H9 (cell line): ENCODE measurements at regions not wholly inside any gene's neighbourhood (a gene's known extent, or its start where the extent isn't known, plus 50 kb on each side); places are given as distances from the start of the nearest gene placed in this dataset.

Experiments used
- DNase-seq: peaks from one replicate; pipeline ENCODE4 v3.0.0-alpha.2; 2017
- H2AFZ ChIP-seq: one replicate; pipeline ENCODE4 v1.6.1; 2013; ENCODE audit warnings: mild to moderate bottlenecking, low read length, control low read depth, moderate library complexity
- H2AK5ac ChIP-seq: 2 replicates; pipeline ENCODE4 v1.6.1; 2013; ENCODE audit warnings: low read length, control low read depth, mixed read lengths; ENCODE audit not compliant: insufficient read length
- H2BK120ac ChIP-seq: one replicate; pipeline ENCODE4 v1.6.1; 2013; ENCODE audit warnings: low read depth, mild to moderate bottlenecking, low read length, control low read depth, inconsistent platforms; ENCODE audit not compliant: poor library complexity, severe bottlenecking
- H2BK12ac ChIP-seq: 2 replicates; pipeline ENCODE4 v1.6.1; 2013; ENCODE audit warnings: low read length, control low read depth, mixed read lengths, low read depth; ENCODE audit not compliant: insufficient read length
- H2BK15ac ChIP-seq: 2 replicates; pipeline ENCODE4 v1.6.1; 2013; ENCODE audit warnings: low read depth, low read length, control low read depth
- H2BK20ac ChIP-seq: one replicate; pipeline ENCODE4 v1.6.1; 2013; ENCODE audit warnings: low read depth, mild to moderate bottlenecking, low read length, control low read depth, inconsistent platforms; ENCODE audit not compliant: poor library complexity, severe bottlenecking
- H2BK5ac ChIP-seq: 2 replicates; pipeline ENCODE4 v1.6.1; 2013; ENCODE audit warnings: low read length, control low read depth, mixed read lengths; ENCODE audit not compliant: insufficient read length
- H3K14ac ChIP-seq: 2 replicates; pipeline ENCODE4 v1.6.1; 2013; ENCODE audit warnings: low read length, control low read depth; ENCODE audit not compliant: insufficient read depth
- H3K18ac ChIP-seq: 2 replicates; pipeline ENCODE4 v1.6.1; 2013; ENCODE audit warnings: low read depth, mild to moderate bottlenecking, mixed read lengths, low read length, control low read depth; ENCODE audit not compliant: insufficient read length
- H3K23ac ChIP-seq: 2 replicates; pipeline ENCODE4 v1.6.1; 2013; ENCODE audit warnings: low read length, control low read depth, mixed read lengths, low read depth; ENCODE audit not compliant: insufficient read length
- H3K23me2 ChIP-seq: 2 replicates; pipeline ENCODE4 v1.6.1; 2013; ENCODE audit warnings: low read depth, mild to moderate bottlenecking, mixed read lengths, low read length, control low read depth; ENCODE audit not compliant: insufficient read length, poor library complexity, severe bottlenecking
- H3K27ac ChIP-seq: 2 replicates; pipeline ENCODE4 v1.5.1; 2013; ENCODE audit warnings: low read length, control low read depth, mixed read lengths, low read depth; ENCODE audit not compliant: insufficient read length
- H3K27me3 ChIP-seq: 2 replicates; pipeline ENCODE4 v1.6.1; 2013; ENCODE audit warnings: low read length, control low read depth, inconsistent platforms; ENCODE audit not compliant: insufficient read depth
- H3K4ac ChIP-seq: 2 replicates; pipeline ENCODE4 v1.6.1; 2013; ENCODE audit warnings: low read depth, mild to moderate bottlenecking, control low read depth, inconsistent platforms, low read length, moderate library complexity
- H3K4me1 ChIP-seq: 2 replicates; pipeline ENCODE4 v1.6.1; 2013; ENCODE audit warnings: low read length, control low read depth, inconsistent platforms; ENCODE audit not compliant: insufficient read depth
- H3K4me2 ChIP-seq: 2 replicates; pipeline ENCODE4 v1.6.1; 2013; ENCODE audit warnings: low read length, control low read depth, mixed read lengths; ENCODE audit not compliant: insufficient read length, insufficient read depth
- H3K56ac ChIP-seq: 2 replicates; pipeline ENCODE4 v1.6.1; 2013; ENCODE audit warnings: low read depth, mild to moderate bottlenecking, mixed read lengths, low read length, control low read depth; ENCODE audit not compliant: insufficient read length
- H3K79me1 ChIP-seq: 2 replicates; pipeline ENCODE4 v1.6.1; 2013; ENCODE audit warnings: low read depth, mild to moderate bottlenecking, moderate library complexity, low read length, control low read depth, inconsistent platforms; ENCODE audit not compliant: insufficient read depth, poor library complexity, severe bottlenecking
- H3K79me2 ChIP-seq: 2 replicates; pipeline ENCODE4 v1.6.1; 2013; ENCODE audit warnings: low read length, control low read depth, inconsistent platforms; ENCODE audit not compliant: insufficient read depth
- H3K9ac ChIP-seq: 2 replicates; pipeline ENCODE4 v1.6.1; 2013; ENCODE audit warnings: low read length, control low read depth, mixed read lengths; ENCODE audit not compliant: insufficient read length; ENCODE audit errors: extremely low read depth
- H3K9me3 ChIP-seq: one replicate; pipeline ENCODE4 v1.6.1; 2013; ENCODE audit warnings: low read depth, low read length, inconsistent platforms; ENCODE audit not compliant: control insufficient read depth
- H3T11ph ChIP-seq: one replicate; pipeline ENCODE4 v1.6.1; 2013; ENCODE audit warnings: mild to moderate bottlenecking, low read length, control low read depth, inconsistent platforms
- H4K20me1 ChIP-seq: one replicate; pipeline ENCODE4 v1.6.1; 2013; ENCODE audit not compliant: control insufficient read depth, insufficient read length, insufficient read depth
- H4K5ac ChIP-seq: 2 replicates; pipeline ENCODE4 v1.6.1; 2013; ENCODE audit warnings: low read depth, mild to moderate bottlenecking, mixed read lengths, low read length, control low read depth; ENCODE audit not compliant: insufficient read length
- H4K8ac ChIP-seq: replicated peaks from 2 replicates; pipeline ENCODE4 v1.6.1; 2013; ENCODE audit warnings: low read length, control low read depth, mixed read lengths, low read depth; ENCODE audit not compliant: insufficient read length
- H4K91ac ChIP-seq: 2 replicates; pipeline ENCODE4 v1.6.1; 2013; ENCODE audit warnings: low read depth, mild to moderate bottlenecking, moderate library complexity, mixed read lengths, low read length, control low read depth; ENCODE audit not compliant: insufficient read length
- H3K27ac Mint-ChIP-seq, 3 experiments: 2 replicates in 2 of 3; 3 replicates in 1 of 3; pipeline ENCODE4 v1.8.0; 2020 to 2021; ENCODE audit warnings: mixed read lengths in 3 of 3, mild to moderate bottlenecking in 1 of 3, moderate library complexity in 1 of 3
- H3K27me3 Mint-ChIP-seq: 2 replicates; pipeline ENCODE4 v1.8.0; 2021; ENCODE audit warnings: low read depth, mild to moderate bottlenecking, moderate library complexity, mixed read lengths
- H3K36me3 Mint-ChIP-seq, 3 experiments: 2 replicates in 2 of 3; 3 replicates in 1 of 3; pipeline ENCODE4 v1.8.0; 2020 to 2021; ENCODE audit warnings: low read depth in 3 of 3, mixed read lengths in 3 of 3; ENCODE audit not compliant: insufficient read depth in 1 of 3
- H3K4me1 Mint-ChIP-seq, 2 experiments: 2 replicates each; pipeline ENCODE4 v1.8.0; 2020; ENCODE audit warnings: mixed read lengths in 2 of 2
- H3K4me3 Mint-ChIP-seq, 2 experiments: 2 replicates in 1 of 2; 3 replicates in 1 of 2; pipeline ENCODE4 v1.8.0; 2020 to 2021; ENCODE audit warnings: mild to moderate bottlenecking in 2 of 2, mixed read lengths in 2 of 2, moderate library complexity in 1 of 2
- H3K9me3 Mint-ChIP-seq, 2 experiments: 2 replicates in 1 of 2; 3 replicates in 1 of 2; pipeline ENCODE4 v1.8.0; 2020; ENCODE audit warnings: mild to moderate bottlenecking in 2 of 2, mixed read lengths in 2 of 2, moderate library complexity in 1 of 2
- WGBS: extraction: QIAGEN DNeasy Blood & Tissue Kit; methylation state at CpG from one replicate; pipeline ENCODE4 v1.1.7; 2013; ENCODE audit warnings: missing lambda C conversion rate, low lambda C conversion rate, mixed read lengths; ENCODE audit not compliant: insufficient read length; ENCODE audit errors: extremely low coverage; 5-methylcytosine and 5-hydroxymethylcytosine counted together
- TF ChIP-seq, protein P1 (sequence below): fragments of 200-600 bp; sonication (generic); conservative IDR thresholded peaks from 3 replicates; pipeline ENCODE4 v1.8.0; 2021; ENCODE audit warnings: antibody characterized with exemption, mild to moderate bottlenecking

DNA sequence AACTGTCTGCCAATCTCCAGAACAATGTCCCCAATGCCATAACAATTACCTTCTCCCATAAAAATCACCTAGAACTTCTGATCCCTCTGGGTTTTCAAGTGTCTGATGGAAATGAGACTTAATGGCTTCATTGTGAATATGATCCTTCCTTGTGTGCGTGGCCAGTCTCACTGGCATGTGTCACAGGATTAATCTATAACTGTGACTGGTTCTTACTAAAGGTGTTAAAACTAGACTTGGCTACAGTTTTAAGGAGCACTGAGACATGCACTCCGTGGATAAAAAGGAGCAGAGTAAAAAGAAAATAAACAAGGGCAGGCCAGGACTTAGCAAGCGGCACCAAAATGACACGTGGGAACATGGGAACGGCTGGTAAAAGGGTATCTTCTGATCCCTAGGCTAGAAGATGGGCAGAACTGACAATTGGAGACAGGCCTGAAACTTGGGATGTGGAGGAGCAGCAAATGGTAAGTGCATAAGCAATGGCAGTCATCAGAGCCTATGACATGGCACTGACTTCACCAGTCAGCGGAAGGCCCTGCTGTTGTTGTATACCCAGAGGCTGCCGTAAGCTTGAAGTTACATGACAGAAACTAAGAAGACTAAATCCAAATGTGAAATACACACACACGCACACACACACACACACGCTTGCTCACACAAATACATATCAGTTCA is 256.6 kb upstream of the NOCT start:
- Histone ChIP-seq H2AFZ (no peak overlapping the region), H4K91ac (no peak overlapping the region)
- no CpG with 5 or more reads among the region's 9 CpGs for WGBS

More for the DNA sequence above, 256.6 kb upstream of the NOCT start:
- no peak overlapping the region for H3K14ac ChIP-seq
- no peak overlapping the region for H3K4ac ChIP-seq
- H4K8ac ChIP-seq = no peak overlapping the region
- H4K20me1 ChIP-seq = no peaks in the 10 kb centered on the region
- no peaks in the 10 kb centered on the region for H3K23me2 ChIP-seq
- no peak overlapping the region for H3K56ac ChIP-seq
- H2BK5ac ChIP-seq = no peak overlapping the region
- no peak for DNase-seq
- H2AK5ac ChIP-seq = no peak overlapping the region
- H2BK12ac ChIP-seq = no peak overlapping the region
- peaks cover 0 to 5% of the 10 kb centered on the region in 2 experiments; a peak in 1 of 5 replicates for H3K9me3 Mint-ChIP-seq
- no peaks in the 10 kb centered on the region for H3K4me1 ChIP-seq
- H2BK20ac ChIP-seq = no peak overlapping the region
- no peaks in the 10 kb centered on the region for H3K9me3 ChIP-seq
- TF ChIP-seq, protein P1, sequence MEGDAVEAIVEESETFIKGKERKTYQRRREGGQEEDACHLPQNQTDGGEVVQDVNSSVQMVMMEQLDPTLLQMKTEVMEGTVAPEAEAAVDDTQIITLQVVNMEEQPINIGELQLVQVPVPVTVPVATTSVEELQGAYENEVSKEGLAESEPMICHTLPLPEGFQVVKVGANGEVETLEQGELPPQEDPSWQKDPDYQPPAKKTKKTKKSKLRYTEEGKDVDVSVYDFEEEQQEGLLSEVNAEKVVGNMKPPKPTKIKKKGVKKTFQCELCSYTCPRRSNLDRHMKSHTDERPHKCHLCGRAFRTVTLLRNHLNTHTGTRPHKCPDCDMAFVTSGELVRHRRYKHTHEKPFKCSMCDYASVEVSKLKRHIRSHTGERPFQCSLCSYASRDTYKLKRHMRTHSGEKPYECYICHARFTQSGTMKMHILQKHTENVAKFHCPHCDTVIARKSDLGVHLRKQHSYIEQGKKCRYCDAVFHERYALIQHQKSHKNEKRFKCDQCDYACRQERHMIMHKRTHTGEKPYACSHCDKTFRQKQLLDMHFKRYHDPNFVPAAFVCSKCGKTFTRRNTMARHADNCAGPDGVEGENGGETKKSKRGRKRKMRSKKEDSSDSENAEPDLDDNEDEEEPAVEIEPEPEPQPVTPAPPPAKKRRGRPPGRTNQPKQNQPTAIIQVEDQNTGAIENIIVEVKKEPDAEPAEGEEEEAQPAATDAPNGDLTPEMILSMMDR = no peak
- H3K79me2 ChIP-seq = no peaks in the 10 kb centered on the region
- H3K4me2 ChIP-seq = no peak overlapping the region
- H2BK120ac ChIP-seq = no peak overlapping the region
- no peak overlapping the region for H3K9ac ChIP-seq
- no peak overlapping the region for H4K5ac ChIP-seq
- no peaks in the 10 kb centered on the region for H3K79me1 ChIP-seq
- H2BK15ac ChIP-seq = no peak overlapping the region
- H3K27ac ChIP-seq = no peak overlapping the region
- H3K27ac Mint-ChIP-seq = no peak overlapping the region
- H3K36me3 Mint-ChIP-seq = no peaks in the 10 kb centered on the region
- H3T11ph ChIP-seq = no peak overlapping the region
- H3K4me3 Mint-ChIP-seq = no peak overlapping the region
- H3K4me1 Mint-ChIP-seq = peaks cover 10 to 20% of the 10 kb centered on the region in 2 experiments
- no peak overlapping the region for H3K18ac ChIP-seq
- no peaks in the 10 kb centered on the region for H3K27me3 ChIP-seq
- no peaks in the 10 kb centered on the region for H3K27me3 Mint-ChIP-seq
- no peak overlapping the region for H3K23ac ChIP-seq
